Prostate gland (tissue), 2 donors: ENCODE measurements at regions not wholly inside any gene's neighbourhood (a gene's known extent, or its start where the extent isn't known, plus 50 kb on each side); places are given as distances from the start of the nearest gene placed in this dataset.

Experiments
- DNase-seq: peaks from one replicate; pipeline ENCODE4 v3.0.0-alpha.2; 2019; ENCODE audit warnings: low spot score
- H3K27ac ChIP-seq, 2 donors: fragments of 200-600 bp; sonication (generic); 2 replicates each; pipeline ENCODE4 v1.5.1; 2017 to 2019
- H3K27me3 ChIP-seq: fragments of 200-600 bp; sonication (generic); replicated peaks from 2 replicates; pipeline ENCODE4 v1.5.1; 2019; ENCODE audit not compliant: insufficient read depth
- H3K36me3 ChIP-seq, 2 donors: fragments of 200-600 bp; sonication (generic); 1 replicate in 1 of 2; 2 replicates in 1 of 2; pipeline versions ENCODE4 v1.5.1 to v1.8.1; 2017 to 2019
- H3K4me1 ChIP-seq: fragments of 200-600 bp; sonication (generic); replicated peaks from 2 replicates; pipeline ENCODE4 v1.5.1; 2019
- H3K4me3 ChIP-seq, 2 donors: fragments of 200-600 bp; sonication (generic); 2 replicates each; pipeline ENCODE4 v1.5.1; 2017 to 2019
- H3K9me3 ChIP-seq: fragments of 200-600 bp; sonication (generic); 2 replicates; pipeline ENCODE4 v1.5.1; 2017
- POLR2A ChIP-seq: fragments of 450-650 bp; IDR thresholded peaks from one replicate; pipeline ENCODE4 v1.6.1; 2016; ENCODE audit warnings: antibody characterized with exemption, mild to moderate bottlenecking
- POLR2AphosphoS5 ChIP-seq: sonication (generic); formaldehyde crosslinking; IDR thresholded peaks from one replicate; pipeline ENCODE4 v1.6.1; 2017; ENCODE audit warnings: antibody characterized with exemption
- WGBS: methylation state at CpG from one replicate; pipeline ENCODE4 v1.1.5; 2018; 5-methylcytosine and 5-hydroxymethylcytosine counted together
- intact Hi-C: fragments of 100-400 bp; cut with DNase I; formaldehyde crosslinking; loops from one replicate; pipeline ENCODE4 v1.14.2; 2022
- TF ChIP-seq, protein P1 (sequence below), 4 experiments: fragments of 200-600 bp in 2 of 4; fragments of 450-650 bp in 2 of 4; sonication (generic) in 2 of 4; IDR thresholded peaks; 1 replicate in 3 of 4; 2 replicates in 1 of 4; pipeline ENCODE4 v1.5.1; 2016 to 2019; ENCODE audit warnings: antibody characterized with exemption in 4 of 4, mild to moderate bottlenecking in 2 of 4, moderate library complexity in 2 of 4

DNA sequence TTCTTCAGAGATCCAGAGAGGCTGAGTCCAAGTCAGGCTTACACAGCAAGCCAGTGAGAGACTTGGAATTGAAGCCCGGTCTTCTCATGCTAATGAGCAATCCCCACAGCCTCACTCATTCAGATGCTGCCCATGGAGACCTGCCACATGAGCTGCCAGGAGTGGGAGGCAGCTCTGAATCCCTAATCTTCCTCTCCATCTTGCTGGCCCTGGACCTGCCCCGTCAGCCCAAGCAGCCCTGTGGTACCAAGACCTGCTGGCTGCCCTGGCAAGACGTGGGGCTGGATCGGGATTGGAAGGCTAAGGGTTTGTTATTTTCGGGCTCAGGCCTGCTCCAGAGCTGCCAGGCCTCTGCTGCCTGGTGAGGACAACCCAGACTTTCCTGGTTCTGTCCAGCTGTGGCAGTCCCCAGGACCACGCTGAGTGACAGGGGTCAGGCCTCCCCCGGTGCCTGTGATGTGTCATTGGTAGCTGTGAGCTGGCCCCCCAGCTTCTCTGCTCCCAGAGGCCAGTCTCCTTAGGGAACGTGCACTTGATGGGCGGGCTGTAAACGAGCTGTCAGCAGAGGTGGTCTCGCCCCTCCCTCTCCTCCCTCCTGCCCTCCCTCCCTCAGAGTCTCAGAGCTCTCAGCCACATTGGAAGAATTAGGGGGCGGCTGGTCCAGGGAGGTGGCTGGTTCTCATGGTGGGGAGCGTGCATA is 135.0 kb downstream of the FOXD2 start:
- Histone ChIP-seq H3K4me3 (no peak overlapping the region), H3K4me1 (no peaks in the 10 kb centered on the region), H3K27ac (no peak overlapping the region), H3K9me3 (no peaks in the 10 kb centered on the region), H3K36me3 (no peaks in the 10 kb centered on the region), H3K27me3 (no peaks in the 10 kb centered on the region)
- TF ChIP-seq POLR2A (no peak), POLR2AphosphoS5 (no peak)
- TF ChIP-seq, protein P1, sequence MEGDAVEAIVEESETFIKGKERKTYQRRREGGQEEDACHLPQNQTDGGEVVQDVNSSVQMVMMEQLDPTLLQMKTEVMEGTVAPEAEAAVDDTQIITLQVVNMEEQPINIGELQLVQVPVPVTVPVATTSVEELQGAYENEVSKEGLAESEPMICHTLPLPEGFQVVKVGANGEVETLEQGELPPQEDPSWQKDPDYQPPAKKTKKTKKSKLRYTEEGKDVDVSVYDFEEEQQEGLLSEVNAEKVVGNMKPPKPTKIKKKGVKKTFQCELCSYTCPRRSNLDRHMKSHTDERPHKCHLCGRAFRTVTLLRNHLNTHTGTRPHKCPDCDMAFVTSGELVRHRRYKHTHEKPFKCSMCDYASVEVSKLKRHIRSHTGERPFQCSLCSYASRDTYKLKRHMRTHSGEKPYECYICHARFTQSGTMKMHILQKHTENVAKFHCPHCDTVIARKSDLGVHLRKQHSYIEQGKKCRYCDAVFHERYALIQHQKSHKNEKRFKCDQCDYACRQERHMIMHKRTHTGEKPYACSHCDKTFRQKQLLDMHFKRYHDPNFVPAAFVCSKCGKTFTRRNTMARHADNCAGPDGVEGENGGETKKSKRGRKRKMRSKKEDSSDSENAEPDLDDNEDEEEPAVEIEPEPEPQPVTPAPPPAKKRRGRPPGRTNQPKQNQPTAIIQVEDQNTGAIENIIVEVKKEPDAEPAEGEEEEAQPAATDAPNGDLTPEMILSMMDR (IDR thresholded peaks at IDR 0.05): no peak
- 82% methylated on average over 7 of the region's 13 CpGs for WGBS
- intact Hi-C loops: no loop called here
- DNase-seq: no peak

GRCh38 chr1:47574451-47575165 is 136.8 kb downstream of the FOXD2 start:
- H3K4me1 ChIP-seq: peaks cover 3% of the 10 kb centered on the region
- no peak overlapping the region for H3K4me3 ChIP-seq
- no peak for DNase-seq
- 96% methylated on average over 15 of the region's 15 CpGs for WGBS
- H3K36me3 ChIP-seq: no peaks in the 10 kb centered on the region
- TF ChIP-seq POLR2AphosphoS5 (no peak), POLR2A (no peak)
- TF ChIP-seq, protein P1 (IDR thresholded peaks at IDR 0.05): no peak
- no peaks in the 10 kb centered on the region for H3K27me3 ChIP-seq
- H3K27ac ChIP-seq: no peak overlapping the region
- H3K9me3 ChIP-seq: no peaks in the 10 kb centered on the region
- intact Hi-C loops: loop anchor here (5.0 kb wide), 2 partner anchors 128 to 137 kb away; partner anchors contain the start of gene FOXD2

DNA sequence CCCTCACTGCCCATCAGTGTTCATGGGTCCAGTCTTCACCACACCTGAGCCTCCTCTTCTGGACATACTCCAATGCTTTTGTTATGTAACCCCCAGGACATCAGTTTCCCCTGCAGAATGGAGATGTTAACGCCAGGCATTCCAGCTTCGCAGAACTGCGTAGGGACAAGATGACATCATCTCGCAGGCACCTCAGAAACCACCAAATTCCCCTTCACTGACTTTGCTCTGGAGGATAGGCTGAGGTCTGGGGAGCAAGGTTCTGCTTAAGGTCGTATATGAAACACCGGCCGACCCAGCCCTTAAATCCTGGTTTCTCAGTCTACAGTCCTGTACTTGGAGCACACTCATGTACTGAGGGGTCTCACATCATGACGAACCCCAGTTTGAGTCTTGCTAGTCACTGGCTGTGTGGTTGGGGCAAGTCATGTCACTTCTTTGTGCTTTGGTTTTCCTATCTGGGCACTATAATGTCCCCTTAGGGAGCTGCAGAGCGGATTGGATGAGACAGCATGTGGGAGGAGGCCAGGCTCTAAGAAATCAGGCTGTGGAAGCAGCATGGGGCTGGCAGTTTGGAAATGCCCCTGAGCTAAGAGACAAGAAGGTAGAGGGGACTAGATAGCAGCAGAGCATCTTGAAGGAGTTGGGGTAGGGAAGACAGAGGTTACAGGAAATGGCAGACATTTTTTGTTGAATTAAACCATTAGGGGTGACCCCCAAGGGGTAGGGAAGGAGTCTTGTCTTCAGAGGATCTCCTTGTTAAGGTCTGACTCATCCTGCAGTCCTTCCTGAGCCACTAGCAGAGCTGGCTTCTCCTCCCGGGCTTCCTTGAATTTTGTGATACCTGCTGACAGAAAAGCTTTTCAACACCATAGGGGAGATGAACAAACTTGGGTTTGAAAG is 138.3 kb downstream of the FOXD2 start:
- Histone ChIP-seq H3K36me3 (no peaks in the 10 kb centered on the region), H3K27ac (no peak overlapping the region), H3K4me3 (no peak overlapping the region), H3K9me3 (no peaks in the 10 kb centered on the region), H3K27me3 (no peaks in the 10 kb centered on the region), H3K4me1 (peaks cover 3% of the 10 kb centered on the region)
- WGBS: 94% methylated on average over 10 of the region's 10 CpGs
- intact Hi-C loops: loop anchor here (5.0 kb wide), 2 partner anchors 126 to 139 kb away; partner anchors contain the start of gene FOXD2
- no peak for DNase-seq
- no peak for TF ChIP-seq POLR2A
- TF ChIP-seq, protein P1 (IDR thresholded peaks at IDR 0.05): no peak
- no peak for TF ChIP-seq POLR2AphosphoS5

DNA sequence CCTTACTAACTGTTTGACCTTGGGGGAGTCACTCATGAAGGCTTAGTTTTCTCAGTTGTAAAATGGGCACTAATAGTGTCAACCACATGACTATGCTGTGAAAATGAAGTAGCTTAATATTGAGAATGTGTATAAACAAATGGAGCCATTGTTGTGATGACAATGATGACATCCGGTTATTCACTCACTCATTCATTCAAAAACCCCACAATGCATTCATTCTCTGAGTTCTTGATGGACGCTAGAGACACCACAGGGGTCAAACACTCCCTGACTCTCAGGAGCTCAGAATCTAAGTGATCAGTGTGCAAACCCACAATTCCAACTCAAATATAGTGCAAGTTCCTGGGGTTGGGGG is 138.9 kb downstream of the FOXD2 start:
- intact Hi-C loops: loop anchor here (5.0 kb wide), 2 partner anchors 126 to 139 kb away; partner anchors contain the start of gene FOXD2
- TF ChIP-seq POLR2A (no peak), POLR2AphosphoS5 (no peak)
- TF ChIP-seq, protein P1 (IDR thresholded peaks at IDR 0.05): no peak
- DNase-seq: no peak

More for the DNA sequence above, 138.9 kb downstream of the FOXD2 start:
- 47% methylated on average over 2 of the region's 2 CpGs for WGBS
- Histone ChIP-seq H3K4me3 (no peak overlapping the region), H3K36me3 (no peaks in the 10 kb centered on the region), H3K4me1 (peaks cover 3% of the 10 kb centered on the region), H3K9me3 (no peaks in the 10 kb centered on the region), H3K27ac (no peak overlapping the region), H3K27me3 (no peaks in the 10 kb centered on the region)
